Fibroblast of mammary gland (primary cell): ENCODE measurements at regions not wholly inside any gene's neighbourhood (a gene's known extent, or its start where the extent isn't known, plus 50 kb on each side); places are given as distances from the start of the nearest gene placed in this dataset.
A peak's percentile ranks its signal among the peaks of the same experiment; 100 is the strongest.

Source experiments
- DNase-seq: peaks from one replicate; pipeline ENCODE4 v3.0.0-alpha.2; 2010; ENCODE audit warnings: low read depth
- H3K4me3 ChIP-seq: 2 replicates; pipeline ENCODE4 v1.5.1; 2011; ENCODE audit warnings: low read depth, mild to moderate bottlenecking, low read length, moderate library complexity; ENCODE audit not compliant: control insufficient read depth
- CTCF ChIP-seq: conservative IDR thresholded peaks from 2 replicates; pipeline ENCODE4 v1.5.1; 2011; ENCODE audit warnings: low read depth, low read length, inconsistent platforms; ENCODE audit not compliant: control insufficient read depth, insufficient read depth

- DNase-seq: no peak
- no peak for TF ChIP-seq CTCF
- no peak overlapping the region for H3K4me3 ChIP-seq
Measured at GRCh38 chr3:36165509-36166290, 214.6 kb upstream of the STAC start.

- no peak for TF ChIP-seq CTCF
- DNase-seq: peak; percentile 74
Measured at GRCh38 chr3:36166477-36166876, 213.8 kb upstream of the STAC start.

GRCh38 chr3:36172699-36173098 lies 207.6 kb upstream of the STAC start:
- TF ChIP-seq CTCF: no peak
- H3K4me3 ChIP-seq: no peak overlapping the region
- DNase-seq: no peak

More at GRCh38 chr3:36166477-36166876, 213.8 kb upstream of the STAC start:
- H3K4me3 ChIP-seq: no peak overlapping the region

- H3K4me3 ChIP-seq: no peak overlapping the region
- no peak for TF ChIP-seq CTCF
- no peak for DNase-seq
Measured at GRCh38 chr3:36175113-36175812, 205.0 kb upstream of the STAC start.

- DNase-seq: no peak
- no peak overlapping the region for H3K4me3 ChIP-seq
- TF ChIP-seq CTCF: no peak
Measured at GRCh38 chr3:36175916-36176461, 204.3 kb upstream of the STAC start.

- DNase-seq: no peak
- no peak for TF ChIP-seq CTCF
- H3K4me3 ChIP-seq: no peak overlapping the region
Measured at GRCh38 chr3:36178018-36178417, 202.3 kb upstream of the STAC start.
